HepG2 (cell line): ENCODE measurements at regions not wholly inside any gene's neighbourhood (a gene's known extent, or its start where the extent isn't known, plus 50 kb on each side); places are given as distances from the start of the nearest gene placed in this dataset.

Source experiments
- BCL3 ChIP-seq: sonication (generic); formaldehyde crosslinking; IDR thresholded peaks from 2 replicates; pipeline ENCODE4 v1.5.1; 2020; ENCODE audit warnings: mild to moderate bottlenecking, missing genetic modification reagents, moderate library complexity
- CBX5 ChIP-seq: sonication (generic); formaldehyde crosslinking; IDR thresholded peaks from 2 replicates; pipeline ENCODE4 v1.4.0; 2020; ENCODE audit warnings: missing genetic modification reagents, borderline replicate concordance
- ELF3 ChIP-seq: IDR thresholded peaks from 2 replicates; pipeline ENCODE4 v1.6.1; 2016; ENCODE audit warnings: missing genetic modification reagents, missing compliant biosample characterization
- FUBP1 ChIP-seq: sonication (generic); formaldehyde crosslinking; IDR thresholded peaks from 2 replicates; pipeline ENCODE4 v1.5.1; 2020; ENCODE audit warnings: missing genetic modification reagents, mild to moderate bottlenecking, borderline replicate concordance
- GFI1 ChIP-seq: sonication (generic); formaldehyde crosslinking; IDR thresholded peaks from 2 replicates; pipeline ENCODE4 v1.5.0; 2020; ENCODE audit warnings: missing genetic modification reagents, mild to moderate bottlenecking, borderline replicate concordance
- GMEB2 ChIP-seq: IDR thresholded peaks from 2 replicates; pipeline ENCODE4 v1.6.1; 2016; ENCODE audit warnings: missing biosample characterization, missing genetic modification reagents, low read depth
- KDM3A ChIP-seq: IDR thresholded peaks from 2 replicates; pipeline ENCODE4 v1.6.1; 2018; ENCODE audit warnings: low read depth, missing compliant biosample characterization
- MAF1 ChIP-seq: sonication (generic); formaldehyde crosslinking; IDR thresholded peaks from 2 replicates; pipeline ENCODE4 v1.5.0; 2020; ENCODE audit warnings: missing genetic modification reagents, borderline replicate concordance
- MXD3 ChIP-seq: IDR thresholded peaks from 2 replicates; pipeline ENCODE4 v1.6.1; 2016; ENCODE audit warnings: mild to moderate bottlenecking, missing biosample characterization, missing genetic modification reagents
- RARG ChIP-seq: sonication (generic); formaldehyde crosslinking; IDR thresholded peaks from 2 replicates; pipeline ENCODE4 v1.4.0; 2020; ENCODE audit warnings: low read depth, mild to moderate bottlenecking, missing genetic modification reagents
- SALL1 ChIP-seq: sonication (generic); formaldehyde crosslinking; IDR thresholded peaks from 2 replicates; pipeline ENCODE4 v1.8.0; 2022; ENCODE audit warnings: mild to moderate bottlenecking, missing genetic modification reagents
- TAF15 ChIP-seq: fragments of 200-400 bp; formaldehyde crosslinking; IDR thresholded peaks from one replicate; pipeline ENCODE4 v1.6.1; 2018; ENCODE audit warnings: mild to moderate bottlenecking, low read depth, low read length; ENCODE audit not compliant: poor library complexity, severe bottlenecking
- ZBTB42 ChIP-seq: sonication (generic); formaldehyde crosslinking; IDR thresholded peaks from 2 replicates; pipeline ENCODE4 v1.5.0; 2020; ENCODE audit warnings: mild to moderate bottlenecking, missing genetic modification reagents
- ZFP90 ChIP-seq: sonication (generic); formaldehyde crosslinking; IDR thresholded peaks from 2 replicates; pipeline ENCODE4 v1.8.0; 2022; ENCODE audit warnings: missing genetic modification reagents, mild to moderate bottlenecking, inconsistent platforms, borderline replicate concordance
- ZHX2 ChIP-seq, 2 experiments: sonication (generic) in 1 of 2; formaldehyde crosslinking in 1 of 2; IDR thresholded peaks; 2 replicates each; pipeline versions ENCODE4 v1.6.1 to v1.9.0; 2014 to 2022; ENCODE audit warnings: antibody characterized with exemption in 1 of 2, borderline replicate concordance in 1 of 2, inconsistent platforms in 1 of 2, low read depth in 1 of 2, missing genetic modification reagents in 1 of 2
- ZNF138 ChIP-seq: sonication (generic); formaldehyde crosslinking; IDR thresholded peaks from 2 replicates; pipeline ENCODE4 v1.5.0; 2020; ENCODE audit warnings: mild to moderate bottlenecking, low read depth, missing genetic modification reagents
- ZNF567 ChIP-seq: sonication (generic); formaldehyde crosslinking; IDR thresholded peaks from 2 replicates; pipeline ENCODE4 v1.8.1; 2023; ENCODE audit warnings: mild to moderate bottlenecking, missing genetic modification reagents, borderline replicate concordance
- ZNF768 ChIP-seq: sonication (generic); formaldehyde crosslinking; IDR thresholded peaks from 2 replicates; pipeline ENCODE4 v1.4.0; 2020; ENCODE audit warnings: missing genetic modification reagents

- TF ChIP-seq ZHX2 (IDR thresholded peaks at IDR 0.05; ENCODE audit: low read depth) (0 out of 2 replicates have a peak, but pooled peaks have one; percentile 42), ZHX2 (CRISPR knock-in tag; IDR thresholded peaks at IDR 0.05; ENCODE audit: borderline replicate concordance) (no peak), ZFP90 (no peak), FUBP1 (CRISPR knock-in tag) (no peak), GMEB2 (no peak), ZNF768 (CRISPR knock-in tag) (no peak), MAF1 (CRISPR knock-in tag) (no peak), ELF3 (CRISPR knock-in tag) (peak; percentile 87), TAF15 (no peak), MXD3 (CRISPR knock-in tag) (0 out of 2 replicates have a peak, but pooled peaks have one; percentile 33), GFI1 (CRISPR knock-in tag) (peak; percentile 24; the same call in 1 of the 2 replicates), ZBTB42 (CRISPR knock-in tag) (0 out of 2 replicates have a peak, but pooled peaks have one; percentile 42), SALL1 (CRISPR knock-in tag) (peak; percentile 95), KDM3A (CRISPR knock-in tag) (0 out of 2 replicates have a peak, but pooled peaks have one; percentile 28), RARG (CRISPR knock-in tag) (no peak), ZNF138 (CRISPR knock-in tag) (no peak), BCL3 (CRISPR knock-in tag) (no peak), CBX5 (CRISPR knock-in tag) (peak; percentile 81; the same call in 1 of the 2 replicates), ZNF567 (no peak)
Measured at GRCh38 chr12:92034858-92035401, 110.7 kb downstream of the BTG1 start (continued).
